Esophagus squamous epithelium (tissue), 4 donors: ENCODE measurements at regions not wholly inside any gene's neighbourhood (a gene's known extent, or its start where the extent isn't known, plus 50 kb on each side); places are given as distances from the start of the nearest gene placed in this dataset.

Source experiments
- POLR2A ChIP-seq, 4 donors: fragments of 450-650 bp; IDR thresholded peaks; one replicate each; pipeline ENCODE4 v1.6.1; 2017; ENCODE audit warnings: antibody characterized with exemption in 4 of 4, mild to moderate bottlenecking in 4 of 4, moderate library complexity in 3 of 4
- TF ChIP-seq, protein P1 (sequence below), 6 experiments: fragments of 450-650 bp in 4 of 6; fragments of 200-600 bp in 2 of 6; sonication (generic) in 2 of 6; IDR thresholded peaks; one replicate each; pipeline ENCODE4 v1.5.1; 2016 to 2019; ENCODE audit warnings: antibody characterized with exemption in 6 of 6, mild to moderate bottlenecking in 4 of 6, moderate library complexity in 4 of 6

DNA sequence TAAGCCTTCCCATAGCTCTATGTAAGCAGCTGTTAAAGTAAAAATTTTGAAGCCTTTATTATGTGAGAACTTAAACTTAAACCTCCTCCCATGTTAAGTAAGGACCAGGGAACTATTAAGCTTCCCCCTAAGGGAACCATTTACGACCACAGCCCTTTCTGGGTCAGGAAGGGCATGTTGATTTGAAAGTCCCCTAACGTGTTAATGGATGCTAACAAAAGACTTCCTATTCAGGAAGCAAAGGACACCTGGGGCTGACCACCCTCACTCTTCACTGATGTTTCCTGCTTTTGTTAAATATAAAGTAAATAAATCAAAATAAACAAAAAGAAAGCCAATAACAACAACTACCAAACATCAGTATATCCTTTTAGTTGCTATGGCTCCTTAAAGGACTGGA, 170.6 kb upstream of the RFX3 start:
- TF ChIP-seq POLR2A (IDR thresholded peaks at IDR 0.05) = no peak
- TF ChIP-seq, protein P1, sequence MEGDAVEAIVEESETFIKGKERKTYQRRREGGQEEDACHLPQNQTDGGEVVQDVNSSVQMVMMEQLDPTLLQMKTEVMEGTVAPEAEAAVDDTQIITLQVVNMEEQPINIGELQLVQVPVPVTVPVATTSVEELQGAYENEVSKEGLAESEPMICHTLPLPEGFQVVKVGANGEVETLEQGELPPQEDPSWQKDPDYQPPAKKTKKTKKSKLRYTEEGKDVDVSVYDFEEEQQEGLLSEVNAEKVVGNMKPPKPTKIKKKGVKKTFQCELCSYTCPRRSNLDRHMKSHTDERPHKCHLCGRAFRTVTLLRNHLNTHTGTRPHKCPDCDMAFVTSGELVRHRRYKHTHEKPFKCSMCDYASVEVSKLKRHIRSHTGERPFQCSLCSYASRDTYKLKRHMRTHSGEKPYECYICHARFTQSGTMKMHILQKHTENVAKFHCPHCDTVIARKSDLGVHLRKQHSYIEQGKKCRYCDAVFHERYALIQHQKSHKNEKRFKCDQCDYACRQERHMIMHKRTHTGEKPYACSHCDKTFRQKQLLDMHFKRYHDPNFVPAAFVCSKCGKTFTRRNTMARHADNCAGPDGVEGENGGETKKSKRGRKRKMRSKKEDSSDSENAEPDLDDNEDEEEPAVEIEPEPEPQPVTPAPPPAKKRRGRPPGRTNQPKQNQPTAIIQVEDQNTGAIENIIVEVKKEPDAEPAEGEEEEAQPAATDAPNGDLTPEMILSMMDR (IDR thresholded peaks at IDR 0.05) = no peak
